ENCODE measurements at regions not wholly inside any gene's neighbourhood (a gene's known extent, or its start where the extent isn't known, plus 50 kb on each side); places are given as distances from the start of the nearest gene placed in this dataset.
"Not testable (repeated sequence)": the region's sequence is repeated elsewhere in the genome, so short reads cannot be mapped to it uniquely, and the experiment has no call there.

GRCh38 chr9:81430727-81431126 lies 258.6 kb downstream of the TLE1 start:
- TF ChIP-seq, protein P1, sequence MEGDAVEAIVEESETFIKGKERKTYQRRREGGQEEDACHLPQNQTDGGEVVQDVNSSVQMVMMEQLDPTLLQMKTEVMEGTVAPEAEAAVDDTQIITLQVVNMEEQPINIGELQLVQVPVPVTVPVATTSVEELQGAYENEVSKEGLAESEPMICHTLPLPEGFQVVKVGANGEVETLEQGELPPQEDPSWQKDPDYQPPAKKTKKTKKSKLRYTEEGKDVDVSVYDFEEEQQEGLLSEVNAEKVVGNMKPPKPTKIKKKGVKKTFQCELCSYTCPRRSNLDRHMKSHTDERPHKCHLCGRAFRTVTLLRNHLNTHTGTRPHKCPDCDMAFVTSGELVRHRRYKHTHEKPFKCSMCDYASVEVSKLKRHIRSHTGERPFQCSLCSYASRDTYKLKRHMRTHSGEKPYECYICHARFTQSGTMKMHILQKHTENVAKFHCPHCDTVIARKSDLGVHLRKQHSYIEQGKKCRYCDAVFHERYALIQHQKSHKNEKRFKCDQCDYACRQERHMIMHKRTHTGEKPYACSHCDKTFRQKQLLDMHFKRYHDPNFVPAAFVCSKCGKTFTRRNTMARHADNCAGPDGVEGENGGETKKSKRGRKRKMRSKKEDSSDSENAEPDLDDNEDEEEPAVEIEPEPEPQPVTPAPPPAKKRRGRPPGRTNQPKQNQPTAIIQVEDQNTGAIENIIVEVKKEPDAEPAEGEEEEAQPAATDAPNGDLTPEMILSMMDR (IDR thresholded peaks at IDR 0.05; ENCODE audit: control extremely low read depth, extremely low read depth, low read depth, missing control alignments): no peak
- ChIA-PET CTCF (no interaction called here), POLR2A (no interaction called here)
- no peak for DNase-seq (ENCODE audit: extremely low spot score)

DNA sequence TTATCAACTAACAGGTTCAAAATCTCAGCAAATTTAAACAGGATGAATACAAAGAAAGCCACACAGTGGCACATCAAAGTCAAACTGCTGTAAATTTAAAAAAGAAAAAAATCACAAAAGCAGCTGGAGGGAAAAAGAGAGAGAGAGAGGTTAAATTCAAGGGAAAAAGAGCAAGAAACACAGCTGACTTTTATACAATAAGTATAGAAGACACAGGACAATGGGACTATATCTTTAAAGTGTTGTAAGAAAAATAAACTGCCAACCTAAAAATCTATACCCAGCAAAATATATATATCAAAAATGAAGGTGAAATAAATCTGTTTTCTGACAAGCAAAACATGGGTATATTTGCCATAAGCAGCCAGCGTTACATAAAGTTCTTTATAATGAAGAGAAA lies 261.5 kb downstream of the TLE1 start:
- ChIA-PET POLR2A (no interaction called here), CTCF (no interaction called here)
- DNase-seq (ENCODE audit: extremely low spot score): no peak
- TF ChIP-seq, protein P1 (IDR thresholded peaks at IDR 0.05; ENCODE audit: control extremely low read depth, extremely low read depth, low read depth, missing control alignments): no peak

DNA sequence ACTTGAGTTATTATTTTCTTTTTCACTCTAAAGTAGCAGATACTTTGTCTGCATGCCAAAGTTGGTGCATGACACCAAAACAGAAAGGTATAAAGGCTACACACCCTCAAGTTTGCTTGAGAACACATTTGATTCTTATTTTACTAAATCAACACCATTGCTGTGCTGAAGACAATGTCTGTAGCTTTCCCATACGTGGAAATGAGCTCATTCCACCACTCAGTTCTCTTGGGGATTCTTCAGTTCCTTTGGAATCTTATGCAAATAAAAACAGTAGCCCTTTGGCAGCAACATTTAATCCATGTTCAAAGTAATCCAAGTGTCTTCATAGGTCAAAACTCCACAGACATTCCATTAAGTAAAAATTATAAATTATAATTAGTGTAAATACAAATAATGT lies 264.9 kb downstream of the TLE1 start:
- TF ChIP-seq, protein P1 (IDR thresholded peaks at IDR 0.05; ENCODE audit: control extremely low read depth, extremely low read depth, low read depth, missing control alignments): no peak
- DNase-seq (ENCODE audit: extremely low spot score): no peak
- POLR2A ChIA-PET: no interaction called here
- CTCF ChIA-PET: interaction anchor here (1.5 kb wide), 1 partner anchor 8 kb away, joined by 3 read pairs; no protein-coding TSS in a partner anchor

GRCh38 chr9:81423589-81424326 lies 265.6 kb downstream of the TLE1 start:
- no peak for DNase-seq (ENCODE audit: extremely low spot score)
- POLR2A ChIA-PET: no interaction called here
- TF ChIP-seq, protein P1 (IDR thresholded peaks at IDR 0.05; ENCODE audit: control extremely low read depth, extremely low read depth, low read depth, missing control alignments): no peak
- CTCF ChIA-PET: no interaction called here

DNA sequence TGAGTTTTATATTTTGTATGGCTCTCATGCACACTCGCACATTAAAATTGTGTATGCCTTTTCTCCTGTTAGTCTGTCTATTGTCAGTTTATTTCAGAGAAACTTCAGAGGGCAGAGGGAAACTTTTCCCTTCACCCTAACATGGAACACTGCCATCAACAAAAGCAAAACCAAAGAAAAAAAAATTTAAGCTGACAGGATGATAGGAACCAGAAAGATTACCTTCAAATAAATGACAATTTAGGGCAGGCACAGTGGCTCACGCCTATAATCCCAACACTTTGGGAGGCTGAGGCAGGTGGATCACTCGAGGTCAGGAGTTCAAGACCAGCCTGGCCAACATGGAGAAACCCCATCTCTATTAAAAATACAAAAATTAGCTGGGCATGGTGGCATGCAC lies 268.3 kb downstream of the TLE1 start:
- POLR2A ChIA-PET; CTCF ChIA-PET; DNase-seq (ENCODE audit: extremely low spot score): not testable (repeated sequence)

- CTCF ChIA-PET: no interaction called here
- TF ChIP-seq, protein P1 (IDR thresholded peaks at IDR 0.05; ENCODE audit: control extremely low read depth, extremely low read depth, low read depth, missing control alignments): no peak
- DNase-seq (ENCODE audit: extremely low spot score): no peak
- POLR2A ChIA-PET: no interaction called here
These were observed 269.3 kb downstream of the TLE1 start for GRCh38 chr9:81420024-81420423.

GRCh38 chr9:81417941-81418340 lies 271.4 kb downstream of the TLE1 start:
- CTCF ChIA-PET: no interaction called here
- POLR2A ChIA-PET: no interaction called here
- no peak for DNase-seq (ENCODE audit: extremely low spot score)
- TF ChIP-seq, protein P1 (IDR thresholded peaks at IDR 0.05; ENCODE audit: control extremely low read depth, extremely low read depth, low read depth, missing control alignments): no peak

Data from GM10248 (cell line).